ENCODE measurements at regions not wholly inside any gene's neighbourhood (a gene's known extent, or its start where the extent isn't known, plus 50 kb on each side); places are given as distances from the start of the nearest gene placed in this dataset.
A peak's percentile ranks its signal among the peaks of the same experiment; 100 is the strongest.

DNA sequence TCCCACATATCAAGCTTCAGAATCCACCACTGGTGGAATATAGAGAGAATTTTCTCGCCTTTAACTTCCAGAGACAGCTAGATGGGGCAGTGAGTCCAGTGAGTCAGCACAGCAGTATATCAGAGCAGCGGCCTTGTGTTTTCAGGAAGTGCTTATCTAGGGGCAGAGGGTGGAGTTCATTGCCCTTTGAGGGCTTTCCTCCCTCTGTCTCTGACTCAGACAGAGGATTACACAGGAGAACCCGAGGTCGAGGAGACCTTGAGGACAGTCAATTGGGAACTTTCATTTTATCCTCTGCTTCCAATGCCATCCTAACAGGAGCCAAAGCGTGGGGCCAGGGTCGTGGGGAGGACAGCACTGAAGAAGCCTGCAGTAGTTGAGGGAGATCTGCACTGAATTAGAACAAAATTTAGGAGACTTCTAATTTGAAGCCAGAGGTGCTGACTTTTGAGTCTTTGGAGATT is 109.6 kb upstream of the UMPS start:
- Histone ChIP-seq H3K9me3 (replicated peaks in 1 of 2; ENCODE audit: control insufficient read depth in 1 of 2, insufficient read depth in 1 of 2, low read length in 2 of 2) (no peaks in the 10 kb centered on the region), H3K36me3 (replicated peaks in 1 of 2; ENCODE audit: control insufficient read depth in 1 of 2, insufficient read depth in 2 of 2, low read length in 2 of 2) (no peaks in the 10 kb centered on the region), H2AFZ (ENCODE audit: insufficient read depth, low read depth, low read length, poor library complexity, severe bottlenecking) (peak overlapping the region; percentile 46), H3K4me1 (ENCODE audit: control insufficient read depth in 1 of 2, insufficient read depth in 2 of 2, low read length in 2 of 2) (peaks cover 13 to 22% of the 10 kb centered on the region in 2 donors), H4K20me1 (ENCODE audit: insufficient read depth, low read length) (no peaks in the 10 kb centered on the region), H3K27me3 (ENCODE audit: control insufficient read depth in 2 of 2, insufficient read depth in 2 of 2, low read length in 2 of 2) (no peaks in the 10 kb centered on the region), H3K79me2 (ENCODE audit: insufficient read depth, low read length) (no peaks in the 10 kb centered on the region), H3K4me3 (replicated peaks in 1 of 3; ENCODE audit: low read depth in 2 of 3, low read length in 3 of 3) (peak overlapping the region in 1 of 3 experiments; percentile 46), H3K9ac (ENCODE audit: insufficient read depth, low read length, poor library complexity, severe bottlenecking) (no peak overlapping the region), H3K27ac (ENCODE audit: low read depth in 1 of 2, low read length in 2 of 2) (peak overlapping the region in 1 of 2 donors; percentile 77), H3K4me2 (replicated peaks; ENCODE audit: extremely low read depth, low read length, poor library complexity, severe bottlenecking) (peak overlapping the region; percentile 57)
- Mint-ChIP-seq H3K4me3 (peak overlapping the region; percentile 48 to 76), H3K9me3 (peaks cover 0 to 2% (median 0%) of the 10 kb centered on the region in 7 donors), H3K27me3 (ENCODE audit: low read depth in 3 of 3) (peaks cover 0 to 2% (median 1%) of the 10 kb centered on the region in 3 donors), H3K36me3 (no peaks in the 10 kb centered on the region), H3K27ac (peak overlapping the region; percentile 71 to 89 (median 85)), H3K4me1 (peaks cover 22% of the 10 kb centered on the region)
- intact Hi-C loops (cut with micrococcal nuclease): no loop called here
- peak; percentile 76 to 88 (median 80) for DNase-seq
- TF ChIP-seq, protein P1, sequence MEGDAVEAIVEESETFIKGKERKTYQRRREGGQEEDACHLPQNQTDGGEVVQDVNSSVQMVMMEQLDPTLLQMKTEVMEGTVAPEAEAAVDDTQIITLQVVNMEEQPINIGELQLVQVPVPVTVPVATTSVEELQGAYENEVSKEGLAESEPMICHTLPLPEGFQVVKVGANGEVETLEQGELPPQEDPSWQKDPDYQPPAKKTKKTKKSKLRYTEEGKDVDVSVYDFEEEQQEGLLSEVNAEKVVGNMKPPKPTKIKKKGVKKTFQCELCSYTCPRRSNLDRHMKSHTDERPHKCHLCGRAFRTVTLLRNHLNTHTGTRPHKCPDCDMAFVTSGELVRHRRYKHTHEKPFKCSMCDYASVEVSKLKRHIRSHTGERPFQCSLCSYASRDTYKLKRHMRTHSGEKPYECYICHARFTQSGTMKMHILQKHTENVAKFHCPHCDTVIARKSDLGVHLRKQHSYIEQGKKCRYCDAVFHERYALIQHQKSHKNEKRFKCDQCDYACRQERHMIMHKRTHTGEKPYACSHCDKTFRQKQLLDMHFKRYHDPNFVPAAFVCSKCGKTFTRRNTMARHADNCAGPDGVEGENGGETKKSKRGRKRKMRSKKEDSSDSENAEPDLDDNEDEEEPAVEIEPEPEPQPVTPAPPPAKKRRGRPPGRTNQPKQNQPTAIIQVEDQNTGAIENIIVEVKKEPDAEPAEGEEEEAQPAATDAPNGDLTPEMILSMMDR (IDR thresholded peaks at IDR 0.05): no peak
- 94% methylated on average over 2 of the region's 6 CpGs for WGBS (ENCODE audit: insufficient coverage)

DNA sequence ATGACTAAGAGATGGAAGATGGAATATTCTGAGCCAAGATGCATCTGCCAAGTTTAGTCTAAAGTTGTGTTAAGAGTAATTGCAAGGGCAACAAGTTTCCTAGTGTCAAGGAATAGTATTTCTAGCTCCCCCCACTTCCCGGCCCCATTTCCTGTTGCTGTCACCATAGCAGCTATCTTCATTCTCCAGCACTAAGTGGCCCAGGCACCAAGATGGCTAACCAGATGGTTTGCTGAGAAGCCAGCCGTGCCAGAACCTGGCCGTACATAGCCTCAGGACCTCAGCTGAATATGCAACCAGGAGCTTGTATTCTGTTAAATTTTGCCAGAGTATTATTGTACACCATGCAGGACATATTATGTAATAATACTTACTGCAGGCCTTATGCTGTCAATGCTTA is 108.8 kb upstream of the UMPS start:
- no peaks in the 10 kb centered on the region for H4K20me1 ChIP-seq (ENCODE audit: insufficient read depth, low read length)
- H3K4me1 ChIP-seq (ENCODE audit: control insufficient read depth in 1 of 2, insufficient read depth in 2 of 2, low read length in 2 of 2): peaks cover 13 to 22% of the 10 kb centered on the region in 2 donors
- H3K4me1 Mint-ChIP-seq: peaks cover 18% of the 10 kb centered on the region
- peaks cover 0 to 2% (median 0%) of the 10 kb centered on the region in 3 donors for H3K27me3 Mint-ChIP-seq (ENCODE audit: low read depth in 3 of 3)
- 43% methylated on average over 1 of the region's 3 CpGs for WGBS (ENCODE audit: insufficient coverage)
- no peak overlapping the region for H3K4me3 Mint-ChIP-seq
- H3K36me3 ChIP-seq (replicated peaks in 1 of 2; ENCODE audit: control insufficient read depth in 1 of 2, insufficient read depth in 2 of 2, low read length in 2 of 2): no peaks in the 10 kb centered on the region
- no peaks in the 10 kb centered on the region for H3K27me3 ChIP-seq (ENCODE audit: control insufficient read depth in 2 of 2, insufficient read depth in 2 of 2, low read length in 2 of 2)
- no peak overlapping the region for H3K9ac ChIP-seq (ENCODE audit: insufficient read depth, low read length, poor library complexity, severe bottlenecking)
- H3K9me3 ChIP-seq (replicated peaks in 1 of 2; ENCODE audit: control insufficient read depth in 1 of 2, insufficient read depth in 1 of 2, low read length in 2 of 2): no peaks in the 10 kb centered on the region
- no peak for DNase-seq
- H3K27ac ChIP-seq (ENCODE audit: low read depth in 1 of 2, low read length in 2 of 2): no peak overlapping the region
- peaks cover 0 to 1% (median 0%) of the 10 kb centered on the region in 7 donors for H3K9me3 Mint-ChIP-seq
- H3K27ac Mint-ChIP-seq: peak overlapping the region in 3 of 7 donors; percentile 11 to 87 (median 66)
- no peaks in the 10 kb centered on the region for H3K36me3 Mint-ChIP-seq
- H3K79me2 ChIP-seq (ENCODE audit: insufficient read depth, low read length): no peaks in the 10 kb centered on the region
- H3K4me3 ChIP-seq (replicated peaks in 1 of 3; ENCODE audit: low read depth in 2 of 3, low read length in 3 of 3): no peak overlapping the region
- no peak overlapping the region for H2AFZ ChIP-seq (ENCODE audit: insufficient read depth, low read depth, low read length, poor library complexity, severe bottlenecking)
- H3K4me2 ChIP-seq (replicated peaks; ENCODE audit: extremely low read depth, low read length, poor library complexity, severe bottlenecking): no peak overlapping the region
- TF ChIP-seq, protein P1 (IDR thresholded peaks at IDR 0.05): no peak
- intact Hi-C loops (cut with micrococcal nuclease): no loop called here

All from CD14-positive monocyte (primary cell).